ENCODE measurements at regions not wholly inside any gene's neighbourhood (a gene's known extent, or its start where the extent isn't known, plus 50 kb on each side); places are given as distances from the start of the nearest gene placed in this dataset.

- TF ChIP-seq CTCF (IDR thresholded peaks at IDR 0.05) (no peak), POLR2A (IDR thresholded peaks at IDR 0.05; ENCODE audit: low read length) (no peak), USF2 (IDR thresholded peaks at IDR 0.05) (no peak), ESRRA (IDR thresholded peaks at IDR 0.05; ENCODE audit: borderline replicate concordance, low read length) (no peak), MAZ (IDR thresholded peaks at IDR 0.05; ENCODE audit: borderline replicate concordance, low read depth, low read length) (no peak)
Observed at GRCh38 chr9:78552802-78553201, 255.9 kb downstream of the PSAT1 start.
